PC-3 (cell line): ENCODE measurements at regions not wholly inside any gene's neighbourhood (a gene's known extent, or its start where the extent isn't known, plus 50 kb on each side); places are given as distances from the start of the nearest gene placed in this dataset.

Experiments
- ATAC-seq: fragments of 200-7000 bp; cut with Tn5 transposase; 2 replicates; pipeline ENCODE4 v1.9.1; 2020; ENCODE audit warnings: mild to moderate bottlenecking, moderate library complexity
- BruUV-seq: library from RNA; stranded (reverse); fragments of 400-500 nt; replicated peaks from 2 replicates; lab custom pipeline; 2021; lab: Mats Ljungman, UMichigan
- CTCF ChIA-PET: fragments of 300-600 bp; sonication (Branson Sonifier 250); formaldehyde crosslinking; loops from one replicate; lab custom pipeline; 2022; ENCODE audit warnings: antibody characterized with exemption; lab: Charles Lee
- POLR2A ChIA-PET: fragments of 300-600 bp; sonication (Branson Sonifier 250); formaldehyde crosslinking; loops from one replicate; lab custom pipeline; 2022; ENCODE audit warnings: antibody characterized with exemption; ENCODE audit not compliant: unreplicated experiment; lab: Charles Lee
- DNase-seq: peaks from one replicate; pipeline ENCODE4 v3.0.0-alpha.2; 2015
- H2AFZ ChIP-seq: fragments of 300-600 bp; sonication (generic); 2 replicates; pipeline ENCODE4 v1.6.0; 2016; ENCODE audit warnings: antibody characterized with exemption, low read length
- H3F3A ChIP-seq: fragments of 300-600 bp; sonication (generic); one replicate; pipeline ENCODE4 v1.6.0; 2017; ENCODE audit warnings: antibody characterized with exemption, low read length, control low read depth, mild to moderate bottlenecking; ENCODE audit not compliant: unreplicated experiment
- H3K27ac ChIP-seq: fragments of 300-600 bp; sonication (generic); 2 replicates; pipeline ENCODE4 v1.5.1; 2016; ENCODE audit warnings: mild to moderate bottlenecking, low read length
- H3K27me3 ChIP-seq: fragments of 300-600 bp; sonication (generic); 2 replicates; pipeline ENCODE4 v1.6.1; 2016; ENCODE audit warnings: low read length, mixed read lengths
- H3K36me3 ChIP-seq: fragments of 300-600 bp; sonication (generic); 2 replicates; pipeline ENCODE4 v1.6.1; 2016; ENCODE audit warnings: low read depth, mixed run types, low read length, mixed read lengths
- H3K4me1 ChIP-seq: fragments of 300-600 bp; sonication (generic); 2 replicates; pipeline ENCODE4 v1.5.1; 2016; ENCODE audit warnings: low read length; ENCODE audit not compliant: insufficient read depth
- H3K4me2 ChIP-seq: fragments of 300-600 bp; sonication (generic); 2 replicates; pipeline ENCODE4 v1.6.0; 2016; ENCODE audit warnings: low read length
- H3K4me3 ChIP-seq: fragments of 300-600 bp; sonication (generic); 2 replicates; pipeline ENCODE4 v1.5.1; 2016; ENCODE audit warnings: mild to moderate bottlenecking, low read length, mixed read lengths
- H3K79me2 ChIP-seq: fragments of 300-600 bp; sonication (generic); 2 replicates; pipeline ENCODE4 v1.6.1; 2017; ENCODE audit warnings: low read length, mixed read lengths
- H3K9ac ChIP-seq: fragments of 300-600 bp; sonication (generic); 2 replicates; pipeline ENCODE4 v1.6.0; 2016; ENCODE audit warnings: mild to moderate bottlenecking, low read length
- H3K9me2 ChIP-seq: fragments of 300-600 bp; sonication (generic); replicated peaks from 2 replicates; pipeline ENCODE4 v1.6.1; 2016; ENCODE audit warnings: mixed run types, low read length, mixed read lengths
- H3K9me3 ChIP-seq: fragments of 300-600 bp; sonication (generic); 2 replicates; pipeline ENCODE4 v1.6.1; 2016; ENCODE audit warnings: low read length, mixed read lengths
- H4K20me1 ChIP-seq: fragments of 300-600 bp; sonication (generic); 2 replicates; pipeline ENCODE4 v1.6.1; 2016; ENCODE audit warnings: low read length, mixed read lengths
- CTCF ChIP-seq: fragments of 300-600 bp; sonication (generic); conservative IDR thresholded peaks from 2 replicates; pipeline ENCODE4 v1.5.1; 2017; ENCODE audit warnings: antibody characterized with exemption, low read depth, mild to moderate bottlenecking, low read length
- EZH2 ChIP-seq: fragments of 300-600 bp; sonication (generic); IDR thresholded peaks from one replicate; pipeline ENCODE4 v1.6.1; 2017; ENCODE audit warnings: antibody characterized with exemption, mild to moderate bottlenecking, low read length; ENCODE audit not compliant: unreplicated experiment
- EZH2phosphoT487 ChIP-seq: fragments of 300-600 bp; sonication (generic); IDR thresholded peaks from 2 replicates; pipeline ENCODE4 v1.6.1; 2018; ENCODE audit warnings: mild to moderate bottlenecking, antibody characterized with exemption, low read length, borderline replicate concordance
- intact Hi-C: fragments of 100-400 bp; cut with micrococcal nuclease; formaldehyde crosslinking; loops from 2 replicates; pipeline ENCODE4 v1.9.0; 2023

GRCh38 chr2:58508006-58508405 is 266.9 kb upstream of the FANCL start:
- CTCF ChIA-PET, result interaction anchor here (0.7 kb wide), 1 partner anchor 637 kb away, joined by 3 read pairs; no protein-coding TSS in a partner anchor
- H2AFZ ChIP-seq, result no peak overlapping the region
- intact Hi-C loops, result no loop called here

GRCh38 chr2:58503918-58504317 is 262.8 kb upstream of the FANCL start:
- Histone ChIP-seq H3F3A (no peaks in the 10 kb centered on the region), H3K27ac (no peak overlapping the region), H3K36me3 (no peaks in the 10 kb centered on the region), H3K4me3 (no peak overlapping the region), H3K79me2 (no peaks in the 10 kb centered on the region), H4K20me1 (no peaks in the 10 kb centered on the region), H3K9me3 (no peaks in the 10 kb centered on the region), H2AFZ (no peak overlapping the region), H3K9me2 (no peaks in the 10 kb centered on the region), H3K9ac (no peak overlapping the region), H3K4me1 (no peaks in the 10 kb centered on the region), H3K27me3 (no peaks in the 10 kb centered on the region), H3K4me2 (no peak overlapping the region)
- no peak for ATAC-seq
- no TSS peak for BruUV-seq
- TF ChIP-seq EZH2 (no peak), CTCF (no peak), EZH2phosphoT487 (no peak)
- CTCF ChIA-PET, result no interaction called here
- intact Hi-C loops, result no loop called here
- no peak for DNase-seq
- POLR2A ChIA-PET, result no interaction called here

More at GRCh38 chr2:58508006-58508405, 266.9 kb upstream of the FANCL start:
- H3K4me2 ChIP-seq, result no peak overlapping the region
- ATAC-seq (no peak), DNase-seq (no peak)
- no peaks in the 10 kb centered on the region for H3K9me3 ChIP-seq
- no peaks in the 10 kb centered on the region for H3K4me1 ChIP-seq
- H3K9ac ChIP-seq, result no peak overlapping the region
- POLR2A ChIA-PET, result no interaction called here
- no peaks in the 10 kb centered on the region for H3K79me2 ChIP-seq
- H3K4me3 ChIP-seq, result no peak overlapping the region
- no peak overlapping the region for H3K27ac ChIP-seq
- no peaks in the 10 kb centered on the region for H3F3A ChIP-seq
- no peaks in the 10 kb centered on the region for H3K36me3 ChIP-seq
- H4K20me1 ChIP-seq, result no peaks in the 10 kb centered on the region
- TF ChIP-seq EZH2phosphoT487 (no peak), EZH2 (no peak), CTCF (no peak)
- no TSS peak for BruUV-seq
- no peaks in the 10 kb centered on the region for H3K27me3 ChIP-seq
- no peaks in the 10 kb centered on the region for H3K9me2 ChIP-seq

- Histone ChIP-seq H3K27me3 (no peaks in the 10 kb centered on the region), H3K9me2 (no peaks in the 10 kb centered on the region), H3K9me3 (no peaks in the 10 kb centered on the region), H3K4me3 (no peak overlapping the region), H3F3A (no peaks in the 10 kb centered on the region), H3K4me1 (no peaks in the 10 kb centered on the region), H3K27ac (no peak overlapping the region), H2AFZ (no peak overlapping the region), H3K9ac (no peak overlapping the region), H3K79me2 (no peaks in the 10 kb centered on the region), H3K4me2 (no peak overlapping the region), H3K36me3 (no peaks in the 10 kb centered on the region), H4K20me1 (no peaks in the 10 kb centered on the region)
- no TSS peak for BruUV-seq
- ChIA-PET CTCF (interaction anchor here (0.5 to 0.7 kb wide), 2 partner anchors 11 to 795 kb away, joined by 3 to 6 read pairs; no protein-coding TSS in a partner anchor), POLR2A (no interaction called here)
- TF ChIP-seq EZH2 (no peak), CTCF (no peak), EZH2phosphoT487 (no peak)
- intact Hi-C loops, result no loop called here
- DNase-seq, result peak; percentile 24
- 0 out of 2 replicates have a peak, but pooled peaks have one; percentile 33 for ATAC-seq
Measured at GRCh38 chr2:58502931-58503330, 261.8 kb upstream of the FANCL start.
